Peyer's patch (tissue), 4 donors: ENCODE measurements at regions not wholly inside any gene's neighbourhood (a gene's known extent, or its start where the extent isn't known, plus 50 kb on each side); places are given as distances from the start of the nearest gene placed in this dataset.

ENCODE experiments used
- DNase-seq, 3 donors: peaks; one replicate each; pipeline ENCODE4 v3.0.0-alpha.2; 2017 to 2019
- H3K27ac ChIP-seq, 4 donors: fragments of 200-600 bp; sonication (generic); one replicate each; pipeline ENCODE4 v1.5.1; 2016 to 2019
- H3K27me3 ChIP-seq, 2 donors: fragments of 200-600 bp; sonication (generic); one replicate each; pipeline ENCODE4 v1.5.1; 2019
- H3K36me3 ChIP-seq, 3 donors: fragments of 200-600 bp; sonication (generic); one replicate each; pipeline ENCODE4 v1.5.1; 2016 to 2019
- H3K4me1 ChIP-seq, 4 donors: fragments of 200-600 bp; sonication (generic); one replicate each; pipeline ENCODE4 v1.5.1; 2016 to 2019
- H3K4me3 ChIP-seq, 4 donors: fragments of 200-600 bp; sonication (generic); 1 replicate in 3 of 4; 2 replicates in 1 of 4; pipeline ENCODE4 v1.5.1; 2016 to 2019; ENCODE audit warnings: mild to moderate bottlenecking in 1 of 4
- H3K9me3 ChIP-seq, 4 donors: fragments of 200-600 bp; sonication (generic); one replicate each; pipeline ENCODE4 v1.5.1; 2016 to 2019; ENCODE audit warnings: mild to moderate bottlenecking in 1 of 4
- CTCF ChIP-seq, 6 experiments: fragments of 450-650 bp in 4 of 6; fragments of 200-600 bp in 2 of 6; sonication (generic) in 1 of 6; IDR thresholded peaks; one replicate each; pipeline ENCODE4 v1.5.1; 2017 to 2019; ENCODE audit warnings: antibody characterized with exemption in 6 of 6, mild to moderate bottlenecking in 3 of 6, moderate library complexity in 1 of 6
- POLR2A ChIP-seq, 2 donors: fragments of 450-650 bp; IDR thresholded peaks; one replicate each; pipeline ENCODE4 v1.5.1; 2017; ENCODE audit warnings: antibody characterized with exemption in 2 of 2, mild to moderate bottlenecking in 2 of 2, moderate library complexity in 2 of 2

DNA sequence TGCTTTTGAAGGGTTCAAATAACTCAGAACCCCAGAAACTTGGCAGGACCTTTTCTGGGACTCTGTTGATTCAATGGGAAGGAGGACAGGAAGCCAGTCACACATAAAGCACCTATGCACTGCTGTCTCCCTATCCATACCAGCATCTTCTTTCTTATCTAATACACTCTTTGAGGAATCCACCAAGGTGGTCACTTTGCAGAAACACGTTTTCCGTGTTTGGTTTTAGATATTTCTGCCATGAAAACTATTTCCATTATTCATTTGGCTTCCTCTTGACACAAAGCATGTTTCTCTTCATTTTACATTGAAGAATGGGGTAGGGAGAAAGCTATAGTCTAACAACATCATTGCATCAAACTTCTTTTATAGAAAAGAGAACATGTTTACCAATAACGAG lies 76.5 kb upstream of the NR3C1 start:
- Histone ChIP-seq H3K27ac (no peak overlapping the region), H3K4me3 (no peak overlapping the region), H3K36me3 (no peaks in the 10 kb centered on the region), H3K9me3 (no peaks in the 10 kb centered on the region), H3K27me3 (no peaks in the 10 kb centered on the region), H3K4me1 (no peaks in the 10 kb centered on the region)
- TF ChIP-seq POLR2A (IDR thresholded peaks at IDR 0.05) (no peak), CTCF (IDR thresholded peaks at IDR 0.05) (no peak)
- DNase-seq = no peak

DNA sequence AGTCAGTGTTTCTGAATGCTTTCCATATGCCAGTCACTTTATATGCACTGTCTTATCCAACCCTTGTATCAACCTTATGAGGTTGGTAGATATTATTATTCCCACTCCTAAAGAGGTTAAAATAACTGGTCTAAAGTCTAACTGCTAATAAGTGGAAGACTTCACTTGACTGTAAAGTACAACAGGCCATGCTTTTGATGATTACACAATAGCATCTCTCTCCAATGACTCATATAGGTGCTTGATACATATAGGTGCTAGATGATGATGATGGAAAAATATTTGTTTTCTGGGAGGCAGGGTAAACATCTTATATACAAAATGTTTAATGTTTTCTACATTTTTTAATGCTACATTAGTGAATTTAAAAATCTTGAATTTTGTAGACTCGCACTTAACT lies 75.9 kb upstream of the NR3C1 start:
- Histone ChIP-seq H3K4me1 (no peaks in the 10 kb centered on the region), H3K36me3 (no peaks in the 10 kb centered on the region), H3K4me3 (no peak overlapping the region), H3K9me3 (no peaks in the 10 kb centered on the region), H3K27ac (no peak overlapping the region), H3K27me3 (no peaks in the 10 kb centered on the region)
- TF ChIP-seq CTCF (IDR thresholded peaks at IDR 0.05) (no peak), POLR2A (IDR thresholded peaks at IDR 0.05) (no peak)
- no peak for DNase-seq

DNA sequence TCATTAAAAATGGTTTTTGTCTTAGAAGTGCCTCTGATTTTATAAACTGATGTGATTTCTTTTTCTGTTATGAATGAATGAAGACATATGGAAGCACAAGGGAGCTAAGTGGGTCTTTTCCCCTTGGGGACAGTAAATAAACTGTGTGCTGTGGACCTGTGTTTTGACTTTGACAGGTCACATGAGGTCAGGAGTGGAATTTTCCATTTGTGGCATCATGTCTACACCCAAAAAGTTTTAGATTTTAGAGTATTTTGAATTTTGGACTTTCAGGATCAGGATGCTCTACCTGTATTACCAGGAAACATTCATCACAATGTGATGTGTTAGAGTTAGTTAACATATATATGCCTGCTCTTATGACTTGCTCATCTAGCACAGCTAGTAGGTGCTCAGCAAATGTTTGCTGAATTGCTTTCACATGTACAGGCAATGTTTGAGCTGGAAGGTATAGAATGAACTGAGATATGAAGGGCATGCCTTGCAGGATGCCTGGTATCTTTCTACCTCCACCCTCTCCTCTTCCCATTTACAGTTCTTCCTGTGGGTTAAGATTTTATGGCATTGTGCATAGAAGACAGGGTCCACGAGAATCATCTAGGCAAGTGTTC lies 73.2 kb upstream of the NR3C1 start:
- Histone ChIP-seq H3K4me1 (no peaks in the 10 kb centered on the region), H3K27me3 (no peaks in the 10 kb centered on the region), H3K27ac (no peak overlapping the region), H3K4me3 (no peak overlapping the region), H3K9me3 (no peaks in the 10 kb centered on the region), H3K36me3 (no peaks in the 10 kb centered on the region)
- TF ChIP-seq CTCF (IDR thresholded peaks at IDR 0.05) (no peak), POLR2A (IDR thresholded peaks at IDR 0.05) (no peak)
- DNase-seq = no peak

DNA sequence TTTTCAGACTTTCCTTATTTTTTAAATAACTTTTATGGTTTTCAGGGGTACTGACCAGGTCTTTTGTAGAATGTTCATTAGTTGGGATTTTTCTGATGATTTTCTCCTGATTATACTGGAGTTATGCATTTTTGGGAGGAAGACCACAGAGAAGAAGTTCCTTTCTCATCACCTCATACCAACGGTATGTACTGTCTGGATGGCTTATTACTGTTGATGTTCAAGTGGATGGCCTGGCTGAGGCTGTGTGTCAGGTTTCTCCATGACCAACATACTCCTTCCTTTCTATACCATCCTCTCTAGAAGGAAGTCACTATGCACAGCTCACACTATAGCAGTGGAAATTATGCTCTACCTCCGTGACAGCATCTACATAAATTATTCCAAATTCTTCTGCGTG lies 71.1 kb upstream of the NR3C1 start:
- DNase-seq = no peak
- Histone ChIP-seq H3K4me3 (no peak overlapping the region), H3K36me3 (no peaks in the 10 kb centered on the region), H3K27me3 (no peaks in the 10 kb centered on the region), H3K4me1 (no peaks in the 10 kb centered on the region), H3K27ac (no peak overlapping the region), H3K9me3 (no peaks in the 10 kb centered on the region)
- no peak for TF ChIP-seq CTCF (IDR thresholded peaks at IDR 0.05)
- no peak for TF ChIP-seq POLR2A (IDR thresholded peaks at IDR 0.05)

DNA sequence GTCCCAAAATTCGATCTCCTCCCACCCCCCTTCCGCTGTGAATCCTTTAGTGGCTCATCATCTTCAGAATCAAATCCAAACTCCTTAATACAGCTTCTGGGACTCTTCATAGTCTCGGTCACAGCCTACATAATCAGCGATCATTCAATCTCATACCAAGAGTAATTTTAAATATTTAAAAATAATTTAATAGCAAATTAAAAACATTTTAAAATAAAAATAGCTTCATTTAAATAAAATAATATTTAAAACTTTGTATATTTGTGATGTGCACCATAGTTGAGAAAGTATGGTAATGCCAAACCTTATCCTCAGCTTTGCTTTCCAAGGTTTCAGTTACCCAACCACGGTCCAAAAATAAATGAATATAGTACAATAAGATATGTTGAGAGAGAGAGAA lies 70.0 kb upstream of the NR3C1 start:
- no peaks in the 10 kb centered on the region for H3K4me1 ChIP-seq
- H3K4me3 ChIP-seq = no peak overlapping the region
- H3K36me3 ChIP-seq = no peaks in the 10 kb centered on the region
- H3K27ac ChIP-seq = no peak overlapping the region
- H3K9me3 ChIP-seq = no peaks in the 10 kb centered on the region
- no peaks in the 10 kb centered on the region for H3K27me3 ChIP-seq
- TF ChIP-seq CTCF (IDR thresholded peaks at IDR 0.05) (no peak), POLR2A (IDR thresholded peaks at IDR 0.05) (no peak)
- no peak for DNase-seq

GRCh38 chr5:143472576-143472975 lies 69.1 kb upstream of the NR3C1 start:
- Histone ChIP-seq H3K27ac (no peak overlapping the region), H3K27me3 (no peaks in the 10 kb centered on the region), H3K4me1 (no peaks in the 10 kb centered on the region), H3K36me3 (no peaks in the 10 kb centered on the region), H3K4me3 (no peak overlapping the region), H3K9me3 (no peaks in the 10 kb centered on the region)
- DNase-seq = no peak
- TF ChIP-seq CTCF (IDR thresholded peaks at IDR 0.05) (no peak), POLR2A (IDR thresholded peaks at IDR 0.05) (no peak)
